Parathyroid adenoma (tissue), 2 donors: ENCODE measurements at regions not wholly inside any gene's neighbourhood (a gene's known extent, or its start where the extent isn't known, plus 50 kb on each side); places are given as distances from the start of the nearest gene placed in this dataset.

Experiments
- H2AFZ ChIP-seq: fragments of 300-600 bp; sonication (generic); one replicate; pipeline ENCODE4 v1.7.0; 2017; ENCODE audit warnings: antibody characterized with exemption, mild to moderate bottlenecking
- H3K27ac ChIP-seq: fragments of 300-600 bp; sonication (generic); one replicate; pipeline ENCODE4 v1.7.0; 2017
- H3K27me3 ChIP-seq: fragments of 300-600 bp; sonication (generic); one replicate; pipeline ENCODE4 v1.7.0; 2017; ENCODE audit warnings: low read length; ENCODE audit not compliant: control insufficient read depth, insufficient read depth
- H3K36me3 ChIP-seq: fragments of 300-600 bp; sonication (generic); one replicate; pipeline ENCODE4 v1.7.0; 2017; ENCODE audit warnings: low read length; ENCODE audit not compliant: control insufficient read depth, insufficient read depth
- H3K4me1 ChIP-seq: fragments of 300-600 bp; sonication (generic); one replicate; pipeline ENCODE4 v1.7.0; 2017; ENCODE audit warnings: control low read depth
- H3K4me2 ChIP-seq: fragments of 300-600 bp; sonication (generic); one replicate; pipeline ENCODE4 v1.7.0; 2017; ENCODE audit warnings: low read length
- H3K4me3 ChIP-seq: fragments of 300-600 bp; sonication (generic); one replicate; pipeline ENCODE4 v1.7.0; 2017; ENCODE audit warnings: low read depth, low read length
- H3K79me2 ChIP-seq: fragments of 300-600 bp; sonication (generic); one replicate; pipeline ENCODE4 v1.7.0; 2017; ENCODE audit warnings: control low read depth
- H3K9ac ChIP-seq: fragments of 300-600 bp; sonication (generic); one replicate; pipeline ENCODE4 v1.7.0; 2017; ENCODE audit warnings: mild to moderate bottlenecking
- H3K9me3 ChIP-seq: fragments of 300-600 bp; sonication (generic); one replicate; pipeline ENCODE4 v1.7.0; 2017; ENCODE audit warnings: low read length; ENCODE audit not compliant: control insufficient read depth
- TF ChIP-seq, protein P1 (sequence below): fragments of 300-600 bp; sonication (generic); IDR thresholded peaks from one replicate; pipeline ENCODE4 v1.7.0; 2017; ENCODE audit warnings: antibody characterized with exemption, mild to moderate bottlenecking
- donor health status: primary hyperparathyroidism.

GRCh38 chr14:95597784-95598211 is 62.9 kb downstream of the GLRX5 start:
- H3K9me3 ChIP-seq = no peaks in the 10 kb centered on the region
- no peak overlapping the region for H3K4me3 ChIP-seq
- H3K79me2 ChIP-seq = no peaks in the 10 kb centered on the region
- H3K27me3 ChIP-seq = no peaks in the 10 kb centered on the region
- no peak overlapping the region for H3K4me2 ChIP-seq
- no peaks in the 10 kb centered on the region for H3K36me3 ChIP-seq
- no peak overlapping the region for H3K9ac ChIP-seq
- no peaks in the 10 kb centered on the region for H3K4me1 ChIP-seq
- TF ChIP-seq, protein P1, sequence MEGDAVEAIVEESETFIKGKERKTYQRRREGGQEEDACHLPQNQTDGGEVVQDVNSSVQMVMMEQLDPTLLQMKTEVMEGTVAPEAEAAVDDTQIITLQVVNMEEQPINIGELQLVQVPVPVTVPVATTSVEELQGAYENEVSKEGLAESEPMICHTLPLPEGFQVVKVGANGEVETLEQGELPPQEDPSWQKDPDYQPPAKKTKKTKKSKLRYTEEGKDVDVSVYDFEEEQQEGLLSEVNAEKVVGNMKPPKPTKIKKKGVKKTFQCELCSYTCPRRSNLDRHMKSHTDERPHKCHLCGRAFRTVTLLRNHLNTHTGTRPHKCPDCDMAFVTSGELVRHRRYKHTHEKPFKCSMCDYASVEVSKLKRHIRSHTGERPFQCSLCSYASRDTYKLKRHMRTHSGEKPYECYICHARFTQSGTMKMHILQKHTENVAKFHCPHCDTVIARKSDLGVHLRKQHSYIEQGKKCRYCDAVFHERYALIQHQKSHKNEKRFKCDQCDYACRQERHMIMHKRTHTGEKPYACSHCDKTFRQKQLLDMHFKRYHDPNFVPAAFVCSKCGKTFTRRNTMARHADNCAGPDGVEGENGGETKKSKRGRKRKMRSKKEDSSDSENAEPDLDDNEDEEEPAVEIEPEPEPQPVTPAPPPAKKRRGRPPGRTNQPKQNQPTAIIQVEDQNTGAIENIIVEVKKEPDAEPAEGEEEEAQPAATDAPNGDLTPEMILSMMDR = no peak
- H2AFZ ChIP-seq = peak overlapping the region; percentile 76
- H3K27ac ChIP-seq = no peak overlapping the region

DNA sequence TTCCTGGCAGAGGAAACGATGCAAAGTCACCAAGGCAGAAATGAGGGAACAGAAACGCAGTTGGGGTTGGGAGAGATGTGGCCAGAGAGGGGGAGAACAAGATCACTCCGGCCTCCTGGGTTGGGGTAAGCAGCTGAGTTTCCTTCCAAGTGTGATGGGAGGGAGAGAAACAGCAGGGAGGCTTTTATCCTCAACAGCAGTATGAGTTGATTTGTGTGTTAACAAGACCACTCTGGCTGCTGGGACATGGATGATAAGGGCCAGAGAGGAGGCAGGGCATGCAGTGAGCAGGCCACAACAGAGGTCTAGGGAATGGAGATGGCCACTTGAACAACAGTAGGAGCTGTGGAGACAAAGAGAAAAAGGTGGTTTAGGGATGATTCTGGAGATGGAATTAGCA is 66.8 kb downstream of the GLRX5 start:
- no peaks in the 10 kb centered on the region for H3K27me3 ChIP-seq
- H3K27ac ChIP-seq = no peak overlapping the region
- no peak overlapping the region for H3K4me2 ChIP-seq
- no peak overlapping the region for H2AFZ ChIP-seq
- no peaks in the 10 kb centered on the region for H3K9me3 ChIP-seq
- no peaks in the 10 kb centered on the region for H3K79me2 ChIP-seq
- no peaks in the 10 kb centered on the region for H3K36me3 ChIP-seq
- TF ChIP-seq, protein P1 = no peak
- H3K4me3 ChIP-seq = no peak overlapping the region
- no peaks in the 10 kb centered on the region for H3K4me1 ChIP-seq
- H3K9ac ChIP-seq = no peak overlapping the region

DNA sequence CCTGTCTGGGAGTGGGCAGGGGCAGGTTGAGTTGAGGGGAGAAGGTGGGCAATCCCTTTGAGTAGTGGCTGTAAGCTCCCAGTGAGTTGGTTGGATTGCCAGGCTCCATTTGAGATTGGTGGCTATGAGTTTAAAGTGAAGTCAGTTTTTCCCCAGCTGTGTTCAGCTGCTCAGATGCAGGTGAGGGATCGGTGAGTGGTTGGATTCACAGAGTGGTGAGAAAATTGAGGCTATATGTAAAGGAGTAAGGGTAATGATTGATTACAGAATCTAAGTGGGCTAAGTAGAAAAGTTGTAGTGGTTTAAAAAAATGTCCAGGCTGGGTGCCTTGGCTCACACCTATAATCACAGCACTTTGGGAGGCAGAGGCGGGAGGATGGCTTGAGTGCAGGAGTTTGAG is 68.6 kb downstream of the GLRX5 start:
- H3K4me2 ChIP-seq = no peak overlapping the region
- no peak overlapping the region for H3K27ac ChIP-seq
- TF ChIP-seq, protein P1 = no peak
- H3K36me3 ChIP-seq = no peaks in the 10 kb centered on the region
- H3K9ac ChIP-seq = no peak overlapping the region
- H3K4me1 ChIP-seq = no peaks in the 10 kb centered on the region
- no peaks in the 10 kb centered on the region for H3K79me2 ChIP-seq
- H3K9me3 ChIP-seq = no peaks in the 10 kb centered on the region
- H2AFZ ChIP-seq = no peak overlapping the region
- H3K27me3 ChIP-seq = no peaks in the 10 kb centered on the region
- no peak overlapping the region for H3K4me3 ChIP-seq

DNA sequence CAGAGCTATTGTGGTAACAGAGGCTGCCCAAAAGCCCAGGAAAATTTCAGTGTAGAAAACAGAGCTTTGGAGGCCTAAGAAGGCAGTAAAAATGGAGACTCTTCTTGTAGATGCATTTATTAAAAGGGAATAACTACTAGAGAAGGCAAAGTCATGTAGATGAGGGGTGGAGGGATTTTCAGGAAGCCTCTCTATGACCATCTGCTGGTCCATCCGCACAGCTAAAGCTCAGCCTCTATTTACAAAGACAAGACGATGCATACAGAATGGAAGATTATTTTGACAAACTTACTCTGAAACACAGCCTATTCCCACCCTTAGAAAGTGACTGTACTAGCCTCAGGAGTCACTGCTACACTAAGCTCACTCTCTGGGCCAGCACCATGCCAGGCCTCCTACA is 71.4 kb downstream of the GLRX5 start:
- no peak overlapping the region for H3K4me2 ChIP-seq
- TF ChIP-seq, protein P1 = no peak
- H3K27ac ChIP-seq = no peak overlapping the region
- H2AFZ ChIP-seq = no peak overlapping the region
- no peaks in the 10 kb centered on the region for H3K36me3 ChIP-seq
- no peaks in the 10 kb centered on the region for H3K79me2 ChIP-seq
- H3K4me1 ChIP-seq = no peaks in the 10 kb centered on the region
- H3K4me3 ChIP-seq = no peak overlapping the region
- no peaks in the 10 kb centered on the region for H3K27me3 ChIP-seq
- no peak overlapping the region for H3K9ac ChIP-seq
- H3K9me3 ChIP-seq = no peaks in the 10 kb centered on the region

GRCh38 chr14:95608637-95609235 is 73.9 kb downstream of the GLRX5 start:
- H3K9me3 ChIP-seq = no peaks in the 10 kb centered on the region
- no peak overlapping the region for H3K4me2 ChIP-seq
- H3K79me2 ChIP-seq = no peaks in the 10 kb centered on the region
- no peak overlapping the region for H3K9ac ChIP-seq
- no peak overlapping the region for H2AFZ ChIP-seq
- H3K4me3 ChIP-seq = no peak overlapping the region
- no peaks in the 10 kb centered on the region for H3K27me3 ChIP-seq
- H3K4me1 ChIP-seq = no peaks in the 10 kb centered on the region
- no peaks in the 10 kb centered on the region for H3K36me3 ChIP-seq
- TF ChIP-seq, protein P1 = no peak
- no peak overlapping the region for H3K27ac ChIP-seq
